Effector memory CD8-positive, alpha-beta T cell (primary cell): ENCODE measurements at regions not wholly inside any gene's neighbourhood (a gene's known extent, or its start where the extent isn't known, plus 50 kb on each side); places are given as distances from the start of the nearest gene placed in this dataset.

Experiments
- ATAC-seq: fragments of 150-1000 bp; cut with Tn5 transposase; replicated peaks from 2 replicates; pipeline ENCODE4 v1.10.0; 2021; ENCODE audit warnings: mild to moderate bottlenecking, moderate library complexity
- DNase-seq, 3 experiments: peaks; one replicate each; pipeline ENCODE4 v3.0.0; 2021
- H3K27ac Mint-ChIP-seq, 2 donors: one replicate each; pipeline ENCODE4 v1.8.0; 2022; ENCODE audit warnings: mild to moderate bottlenecking in 2 of 2, mixed read lengths in 2 of 2, moderate library complexity in 2 of 2
- H3K27me3 Mint-ChIP-seq, 2 donors: one replicate each; pipeline ENCODE4 v1.8.0; 2022; ENCODE audit warnings: mixed read lengths in 2 of 2
- H3K36me3 Mint-ChIP-seq: one replicate; pipeline ENCODE4 v1.8.0; 2022; ENCODE audit warnings: mild to moderate bottlenecking, moderate library complexity, mixed read lengths; ENCODE audit not compliant: insufficient read depth
- H3K4me1 Mint-ChIP-seq, 2 donors: one replicate each; pipeline ENCODE4 v1.8.0; 2022; ENCODE audit warnings: low read depth in 2 of 2, mixed read lengths in 2 of 2
- H3K4me3 Mint-ChIP-seq, 2 donors: one replicate each; pipeline ENCODE4 v1.8.0; 2022; ENCODE audit warnings: mild to moderate bottlenecking in 2 of 2, mixed read lengths in 2 of 2, moderate library complexity in 2 of 2
- H3K9me3 Mint-ChIP-seq, 2 donors: one replicate each; pipeline ENCODE4 v1.8.0; 2022; ENCODE audit warnings: mixed read lengths in 2 of 2

- Mint-ChIP-seq H3K27ac (no peak overlapping the region), H3K4me3 (no peak overlapping the region), H3K36me3 (no peaks in the 10 kb centered on the region), H3K9me3 (no peaks in the 10 kb centered on the region), H3K27me3 (peaks cover 4 to 35% of the 10 kb centered on the region in 2 donors), H3K4me1 (no peaks in the 10 kb centered on the region)
- DNase-seq (no peak), ATAC-seq (no peak)
These were observed 85.9 kb downstream of the SKA1 start for GRCh38 chr18:50460716-50461115.

GRCh38 chr18:50461251-50461650 is 86.4 kb downstream of the SKA1 start:
- H3K36me3 Mint-ChIP-seq, result no peaks in the 10 kb centered on the region
- ATAC-seq (no peak), DNase-seq (no peak)
- no peak overlapping the region for H3K27ac Mint-ChIP-seq
- H3K4me3 Mint-ChIP-seq, result no peak overlapping the region
- no peaks in the 10 kb centered on the region for H3K4me1 Mint-ChIP-seq
- peaks cover 10 to 31% of the 10 kb centered on the region in 2 donors for H3K27me3 Mint-ChIP-seq
- no peaks in the 10 kb centered on the region for H3K9me3 Mint-ChIP-seq

GRCh38 chr18:50465211-50466153 is 90.6 kb downstream of the SKA1 start:
- H3K4me1 Mint-ChIP-seq, result peaks cover 0 to 1% of the 10 kb centered on the region in 2 donors
- H3K27me3 Mint-ChIP-seq, result peaks cover 26 to 31% of the 10 kb centered on the region in 2 donors
- H3K4me3 Mint-ChIP-seq, result no peak overlapping the region
- H3K36me3 Mint-ChIP-seq, result no peaks in the 10 kb centered on the region
- H3K9me3 Mint-ChIP-seq, result peaks cover 0 to 7% of the 10 kb centered on the region in 2 donors
- ATAC-seq (no peak), DNase-seq (no peak)
- no peak overlapping the region for H3K27ac Mint-ChIP-seq

GRCh38 chr18:50466634-50467033 is 91.8 kb downstream of the SKA1 start:
- ATAC-seq, result no peak
- H3K4me3 Mint-ChIP-seq, result no peak overlapping the region
- peaks cover 0 to 1% of the 10 kb centered on the region in 2 donors for H3K4me1 Mint-ChIP-seq

GRCh38 chr18:50468807-50469206 is 91.1 kb upstream of the MAPK4 start:
- H3K9me3 Mint-ChIP-seq, result peaks cover 0 to 7% of the 10 kb centered on the region in 2 donors
- H3K27me3 Mint-ChIP-seq, result peaks cover 40 to 47% of the 10 kb centered on the region in 2 donors
- H3K4me1 Mint-ChIP-seq, result peaks cover 0 to 1% of the 10 kb centered on the region in 2 donors
- H3K27ac Mint-ChIP-seq, result no peak overlapping the region
- DNase-seq (no peak), ATAC-seq (no peak)
- H3K36me3 Mint-ChIP-seq, result no peaks in the 10 kb centered on the region
- no peak overlapping the region for H3K4me3 Mint-ChIP-seq

More at GRCh38 chr18:50466634-50467033, 91.8 kb downstream of the SKA1 start:
- Mint-ChIP-seq H3K27me3 (peaks cover 31 to 34% of the 10 kb centered on the region in 2 donors), H3K36me3 (no peaks in the 10 kb centered on the region), H3K9me3 (peaks cover 0 to 7% of the 10 kb centered on the region in 2 donors), H3K27ac (no peak overlapping the region)
- DNase-seq, result no peak

GRCh38 chr18:50469380-50469781 is 90.5 kb upstream of the MAPK4 start:
- no peak for ATAC-seq
- Mint-ChIP-seq H3K27me3 (peaks cover 43 to 53% of the 10 kb centered on the region in 2 donors), H3K27ac (no peak overlapping the region), H3K4me3 (no peak overlapping the region), H3K4me1 (peaks cover 0 to 1% of the 10 kb centered on the region in 2 donors), H3K9me3 (peaks cover 0 to 7% of the 10 kb centered on the region in 2 donors), H3K36me3 (no peaks in the 10 kb centered on the region)
- no peak for DNase-seq

GRCh38 chr18:50472941-50473340 is 86.9 kb upstream of the MAPK4 start:
- Mint-ChIP-seq H3K4me1 (peaks cover 0 to 1% of the 10 kb centered on the region in 2 donors), H3K4me3 (no peak overlapping the region), H3K9me3 (peaks cover 0 to 7% of the 10 kb centered on the region in 2 donors), H3K36me3 (no peaks in the 10 kb centered on the region), H3K27me3 (peaks cover 39 to 58% of the 10 kb centered on the region in 2 donors), H3K27ac (no peak overlapping the region)
- ATAC-seq (no peak), DNase-seq (no peak)

GRCh38 chr18:50473881-50474280 is 86.0 kb upstream of the MAPK4 start:
- H3K27me3 Mint-ChIP-seq, result peaks cover 34 to 51% of the 10 kb centered on the region in 2 donors
- ATAC-seq (no peak), DNase-seq (no peak)
- no peaks in the 10 kb centered on the region for H3K4me1 Mint-ChIP-seq
- peaks cover 0 to 5% of the 10 kb centered on the region in 2 donors for H3K9me3 Mint-ChIP-seq
- no peak overlapping the region for H3K4me3 Mint-ChIP-seq
- H3K27ac Mint-ChIP-seq, result no peak overlapping the region
- no peaks in the 10 kb centered on the region for H3K36me3 Mint-ChIP-seq

- no peaks in the 10 kb centered on the region for H3K4me1 Mint-ChIP-seq
- H3K27ac Mint-ChIP-seq, result no peak overlapping the region
- no peaks in the 10 kb centered on the region for H3K9me3 Mint-ChIP-seq
- ATAC-seq, result no peak
- no peak for DNase-seq
- no peak overlapping the region for H3K4me3 Mint-ChIP-seq
- peaks cover 23 to 40% of the 10 kb centered on the region in 2 donors for H3K27me3 Mint-ChIP-seq
- H3K36me3 Mint-ChIP-seq, result no peaks in the 10 kb centered on the region
These were observed 84.2 kb upstream of the MAPK4 start for GRCh38 chr18:50475538-50476193.

- no peak overlapping the region for H3K4me3 Mint-ChIP-seq
These were observed 67.8 kb upstream of the MAPK4 start for GRCh38 chr18:50492097-50492496.

GRCh38 chr18:50494569-50494968 is 65.3 kb upstream of the MAPK4 start:
- H3K9me3 Mint-ChIP-seq, result no peaks in the 10 kb centered on the region
- H3K36me3 Mint-ChIP-seq, result peaks cover 4% of the 10 kb centered on the region
- peaks cover 5 to 13% of the 10 kb centered on the region in 2 donors for H3K27me3 Mint-ChIP-seq
- ATAC-seq (no peak), DNase-seq (no peak)
- no peak overlapping the region for H3K4me3 Mint-ChIP-seq
- no peaks in the 10 kb centered on the region for H3K4me1 Mint-ChIP-seq
- no peak overlapping the region for H3K27ac Mint-ChIP-seq

More at GRCh38 chr18:50492097-50492496, 67.8 kb upstream of the MAPK4 start:
- Mint-ChIP-seq H3K4me1 (no peaks in the 10 kb centered on the region), H3K27me3 (peaks cover 5 to 20% of the 10 kb centered on the region in 2 donors), H3K27ac (no peak overlapping the region), H3K36me3 (peaks cover 4% of the 10 kb centered on the region), H3K9me3 (no peaks in the 10 kb centered on the region)
- ATAC-seq (no peak), DNase-seq (no peak)

GRCh38 chr18:50506362-50506761 is 53.5 kb upstream of the MAPK4 start:
- DNase-seq, result no peak
- no peak overlapping the region for H3K27ac Mint-ChIP-seq
- H3K9me3 Mint-ChIP-seq, result no peaks in the 10 kb centered on the region
- H3K4me3 Mint-ChIP-seq, result no peak overlapping the region
- H3K36me3 Mint-ChIP-seq, result no peaks in the 10 kb centered on the region
- H3K27me3 Mint-ChIP-seq, result peaks cover 45 to 56% of the 10 kb centered on the region in 2 donors
- no peaks in the 10 kb centered on the region for H3K4me1 Mint-ChIP-seq
- ATAC-seq, result no peak

GRCh38 chr18:50507120-50507590 is 52.7 kb upstream of the MAPK4 start:
- ATAC-seq, result no peak
- DNase-seq, result no peak
- Mint-ChIP-seq H3K4me3 (no peak overlapping the region), H3K9me3 (no peaks in the 10 kb centered on the region), H3K27ac (no peak overlapping the region), H3K27me3 (peaks cover 43 to 55% of the 10 kb centered on the region in 2 donors), H3K4me1 (no peaks in the 10 kb centered on the region), H3K36me3 (no peaks in the 10 kb centered on the region)
